ENCODE measurements at regions not wholly inside any gene's neighbourhood (a gene's known extent, or its start where the extent isn't known, plus 50 kb on each side); places are given as distances from the start of the nearest gene placed in this dataset.

DNA sequence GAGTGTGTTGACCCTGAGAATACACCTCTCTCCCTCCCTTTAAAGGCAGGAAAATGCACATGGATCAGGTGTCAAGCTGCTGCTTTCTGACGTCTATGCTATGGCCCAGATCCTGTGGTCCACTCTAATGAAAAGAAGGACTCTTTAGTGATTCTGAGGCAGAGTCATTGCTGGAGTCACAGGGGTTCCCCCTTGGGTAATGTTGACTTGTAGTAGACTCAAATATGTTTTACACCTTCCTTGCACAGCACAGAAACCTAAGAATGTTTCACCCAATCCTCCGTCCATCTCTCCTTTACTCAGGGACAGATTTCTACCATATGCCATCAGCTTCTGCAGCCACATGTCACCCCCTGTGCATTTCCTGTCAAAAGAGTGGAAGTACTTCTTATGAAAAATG lies 525.4 kb downstream of the TMEM121 start:
- TF ChIP-seq POLR2A (IDR thresholded peaks at IDR 0.05; ENCODE audit: low read depth, low read length) (no peak), TAF1 (IDR thresholded peaks at IDR 0.05; ENCODE audit: low read depth, low read length) (no peak), POLR2AphosphoS5 (IDR thresholded peaks at IDR 0.05; ENCODE audit: low read depth, low read length) (no peak), PAX5 (IDR thresholded peaks at IDR 0.05; ENCODE audit: insufficient read depth, low read length, severe bottlenecking) (no peak), POU2F2 (IDR thresholded peaks at IDR 0.05; ENCODE audit: low read depth, low read length) (no peak), SPI1 (IDR thresholded peaks at IDR 0.05; ENCODE audit: low read depth, low read length) (no peak)
